ENCODE measurements at regions not wholly inside any gene's neighbourhood (a gene's known extent, or its start where the extent isn't known, plus 50 kb on each side); places are given as distances from the start of the nearest gene placed in this dataset.
A peak's percentile ranks its signal among the peaks of the same experiment; 100 is the strongest.
"Not testable (repeated sequence)": the region's sequence is repeated elsewhere in the genome, so short reads cannot be mapped to it uniquely, and the experiment has no call there.

- DNase-seq (ENCODE audit: low spot score): peak; percentile 76
Observed at GRCh38 chr18:23311351-23312121, 141.6 kb upstream of the RIOK3 start.

GRCh38 chr18:23313379-23313778 is 139.7 kb upstream of the RIOK3 start:
- no peak for DNase-seq (ENCODE audit: low spot score)

- DNase-seq (ENCODE audit: low spot score): no peak
Observed at GRCh38 chr18:23314672-23315071, 138.4 kb upstream of the RIOK3 start.

GRCh38 chr18:23316316-23316715 is 136.8 kb upstream of the RIOK3 start:
- DNase-seq (ENCODE audit: low spot score): no peak

- DNase-seq (ENCODE audit: low spot score): no peak
Observed at GRCh38 chr18:23316988-23317387, 136.1 kb upstream of the RIOK3 start.

- DNase-seq (ENCODE audit: low spot score): peak; percentile 63
Observed at GRCh38 chr18:23317975-23318675, 135.0 kb upstream of the RIOK3 start.

- no peak for DNase-seq (ENCODE audit: low spot score)
Observed at GRCh38 chr18:23320709-23321236, 132.3 kb upstream of the RIOK3 start.

- DNase-seq (ENCODE audit: low spot score): no peak
Observed at GRCh38 chr18:23321996-23322395, 131.1 kb upstream of the RIOK3 start.

- DNase-seq (ENCODE audit: low spot score): no peak
Observed at GRCh38 chr18:23324056-23324811, 128.9 kb upstream of the RIOK3 start.

GRCh38 chr18:23324861-23325260 is 128.2 kb upstream of the RIOK3 start:
- DNase-seq (ENCODE audit: low spot score): no peak

- DNase-seq (ENCODE audit: low spot score): not testable (repeated sequence)
Observed at GRCh38 chr18:23329671-23330070, 123.4 kb upstream of the RIOK3 start.

- no peak for DNase-seq (ENCODE audit: low spot score)
Observed at GRCh38 chr18:23330423-23330822, 122.7 kb upstream of the RIOK3 start.

GRCh38 chr18:23331091-23331920 is 121.8 kb upstream of the RIOK3 start:
- no peak for DNase-seq (ENCODE audit: low spot score)

- DNase-seq (ENCODE audit: low spot score): no peak
Observed at GRCh38 chr18:23332356-23332755, 120.7 kb upstream of the RIOK3 start.

GRCh38 chr18:23333827-23334226 is 119.3 kb upstream of the RIOK3 start:
- DNase-seq (ENCODE audit: low spot score): no peak

- DNase-seq (ENCODE audit: low spot score): no peak
Observed at GRCh38 chr18:23334569-23334968, 118.5 kb upstream of the RIOK3 start.

GRCh38 chr18:23336101-23336500 is 117.0 kb upstream of the RIOK3 start:
- DNase-seq (ENCODE audit: low spot score): no peak

GRCh38 chr18:23337599-23338444 is 115.3 kb upstream of the RIOK3 start:
- no peak for DNase-seq (ENCODE audit: low spot score)

GRCh38 chr18:23340661-23341060 is 112.4 kb upstream of the RIOK3 start:
- peak; percentile 73 for DNase-seq (ENCODE audit: low spot score)

GRCh38 chr18:23341383-23341782 is 111.7 kb upstream of the RIOK3 start:
- no peak for DNase-seq (ENCODE audit: low spot score)

- no peak for DNase-seq (ENCODE audit: low spot score)
Observed at GRCh38 chr18:23341983-23342382, 111.1 kb upstream of the RIOK3 start.
